HEK293 (cell line): ENCODE measurements at regions not wholly inside any gene's neighbourhood (a gene's known extent, or its start where the extent isn't known, plus 50 kb on each side); places are given as distances from the start of the nearest gene placed in this dataset.

Experiments
- BCL6B ChIP-seq: fragments of 450-650 bp; formaldehyde crosslinking; IDR thresholded peaks from 2 replicates; pipeline ENCODE4 v1.5.1; 2017; ENCODE audit warnings: missing biosample characterization, missing genetic modification characterization
- PATZ1 ChIP-seq: fragments of 450-650 bp; formaldehyde crosslinking; IDR thresholded peaks from 2 replicates; pipeline ENCODE4 v1.5.1; 2016; ENCODE audit warnings: missing biosample characterization, missing genetic modification characterization
- RBAK ChIP-seq: fragments of 450-650 bp; formaldehyde crosslinking; IDR thresholded peaks from 2 replicates; pipeline ENCODE4 v1.5.1; 2016; ENCODE audit warnings: missing biosample characterization, missing genetic modification characterization
- SP7 ChIP-seq: fragments of 450-650 bp; formaldehyde crosslinking; IDR thresholded peaks from 2 replicates; pipeline ENCODE4 v1.5.1; 2016; ENCODE audit warnings: missing biosample characterization, missing genetic modification characterization
- ZNF280D ChIP-seq: fragments of 450-650 bp; formaldehyde crosslinking; IDR thresholded peaks from 2 replicates; pipeline ENCODE4 v1.5.1; 2016; ENCODE audit warnings: missing biosample characterization, missing genetic modification characterization
- ZNF530 ChIP-seq: fragments of 450-650 bp; formaldehyde crosslinking; IDR thresholded peaks from 2 replicates; pipeline ENCODE4 v1.5.1; 2016; ENCODE audit warnings: low read depth, missing biosample characterization, missing genetic modification characterization
- TF ChIP-seq, protein P1 (sequence below): fragments of 450-650 bp; formaldehyde crosslinking; IDR thresholded peaks from 2 replicates; pipeline ENCODE4 v1.5.1; 2016; ENCODE audit warnings: missing biosample characterization, missing genetic modification characterization

- TF ChIP-seq, protein P1, sequence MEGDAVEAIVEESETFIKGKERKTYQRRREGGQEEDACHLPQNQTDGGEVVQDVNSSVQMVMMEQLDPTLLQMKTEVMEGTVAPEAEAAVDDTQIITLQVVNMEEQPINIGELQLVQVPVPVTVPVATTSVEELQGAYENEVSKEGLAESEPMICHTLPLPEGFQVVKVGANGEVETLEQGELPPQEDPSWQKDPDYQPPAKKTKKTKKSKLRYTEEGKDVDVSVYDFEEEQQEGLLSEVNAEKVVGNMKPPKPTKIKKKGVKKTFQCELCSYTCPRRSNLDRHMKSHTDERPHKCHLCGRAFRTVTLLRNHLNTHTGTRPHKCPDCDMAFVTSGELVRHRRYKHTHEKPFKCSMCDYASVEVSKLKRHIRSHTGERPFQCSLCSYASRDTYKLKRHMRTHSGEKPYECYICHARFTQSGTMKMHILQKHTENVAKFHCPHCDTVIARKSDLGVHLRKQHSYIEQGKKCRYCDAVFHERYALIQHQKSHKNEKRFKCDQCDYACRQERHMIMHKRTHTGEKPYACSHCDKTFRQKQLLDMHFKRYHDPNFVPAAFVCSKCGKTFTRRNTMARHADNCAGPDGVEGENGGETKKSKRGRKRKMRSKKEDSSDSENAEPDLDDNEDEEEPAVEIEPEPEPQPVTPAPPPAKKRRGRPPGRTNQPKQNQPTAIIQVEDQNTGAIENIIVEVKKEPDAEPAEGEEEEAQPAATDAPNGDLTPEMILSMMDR (tag by site-specific recombination), result no peak
- TF ChIP-seq BCL6B, result no peak
- TF ChIP-seq RBAK (tag by site-specific recombination), result no peak
- no peak for TF ChIP-seq ZNF530 (tag by site-specific recombination)
- no peak for TF ChIP-seq PATZ1 (tag by site-specific recombination)
- TF ChIP-seq ZNF280D (tag by site-specific recombination), result no peak
- no peak for TF ChIP-seq SP7 (tag by site-specific recombination)
Measured at GRCh38 chr3:55173504-55173903, 245.6 kb upstream of the LRTM1 start.
